ENCODE measurements at regions not wholly inside any gene's neighbourhood (a gene's known extent, or its start where the extent isn't known, plus 50 kb on each side); places are given as distances from the start of the nearest gene placed in this dataset.

GRCh38 chr1:215022741-215023141 lies 59.8 kb upstream of the KCNK2 start:
- TF ChIP-seq, protein P1, sequence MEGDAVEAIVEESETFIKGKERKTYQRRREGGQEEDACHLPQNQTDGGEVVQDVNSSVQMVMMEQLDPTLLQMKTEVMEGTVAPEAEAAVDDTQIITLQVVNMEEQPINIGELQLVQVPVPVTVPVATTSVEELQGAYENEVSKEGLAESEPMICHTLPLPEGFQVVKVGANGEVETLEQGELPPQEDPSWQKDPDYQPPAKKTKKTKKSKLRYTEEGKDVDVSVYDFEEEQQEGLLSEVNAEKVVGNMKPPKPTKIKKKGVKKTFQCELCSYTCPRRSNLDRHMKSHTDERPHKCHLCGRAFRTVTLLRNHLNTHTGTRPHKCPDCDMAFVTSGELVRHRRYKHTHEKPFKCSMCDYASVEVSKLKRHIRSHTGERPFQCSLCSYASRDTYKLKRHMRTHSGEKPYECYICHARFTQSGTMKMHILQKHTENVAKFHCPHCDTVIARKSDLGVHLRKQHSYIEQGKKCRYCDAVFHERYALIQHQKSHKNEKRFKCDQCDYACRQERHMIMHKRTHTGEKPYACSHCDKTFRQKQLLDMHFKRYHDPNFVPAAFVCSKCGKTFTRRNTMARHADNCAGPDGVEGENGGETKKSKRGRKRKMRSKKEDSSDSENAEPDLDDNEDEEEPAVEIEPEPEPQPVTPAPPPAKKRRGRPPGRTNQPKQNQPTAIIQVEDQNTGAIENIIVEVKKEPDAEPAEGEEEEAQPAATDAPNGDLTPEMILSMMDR (IDR thresholded peaks at IDR 0.05), result no peak
- TF ChIP-seq JUND (IDR thresholded peaks at IDR 0.05) (no peak), GABPA (IDR thresholded peaks at IDR 0.05; ENCODE audit: low read depth) (no peak), POLR2AphosphoS5 (IDR thresholded peaks at IDR 0.05; ENCODE audit: low read depth, low read length) (no peak), YY1 (IDR thresholded peaks at IDR 0.05; ENCODE audit: low read depth) (no peak), USF1 (IDR thresholded peaks at IDR 0.05; ENCODE audit: borderline replicate concordance, low read depth) (no peak), EZH2phosphoT487 (IDR thresholded peaks at IDR 0.05; ENCODE audit: borderline replicate concordance, low read depth) (no peak)
- TF ChIP-seq, protein P2, sequence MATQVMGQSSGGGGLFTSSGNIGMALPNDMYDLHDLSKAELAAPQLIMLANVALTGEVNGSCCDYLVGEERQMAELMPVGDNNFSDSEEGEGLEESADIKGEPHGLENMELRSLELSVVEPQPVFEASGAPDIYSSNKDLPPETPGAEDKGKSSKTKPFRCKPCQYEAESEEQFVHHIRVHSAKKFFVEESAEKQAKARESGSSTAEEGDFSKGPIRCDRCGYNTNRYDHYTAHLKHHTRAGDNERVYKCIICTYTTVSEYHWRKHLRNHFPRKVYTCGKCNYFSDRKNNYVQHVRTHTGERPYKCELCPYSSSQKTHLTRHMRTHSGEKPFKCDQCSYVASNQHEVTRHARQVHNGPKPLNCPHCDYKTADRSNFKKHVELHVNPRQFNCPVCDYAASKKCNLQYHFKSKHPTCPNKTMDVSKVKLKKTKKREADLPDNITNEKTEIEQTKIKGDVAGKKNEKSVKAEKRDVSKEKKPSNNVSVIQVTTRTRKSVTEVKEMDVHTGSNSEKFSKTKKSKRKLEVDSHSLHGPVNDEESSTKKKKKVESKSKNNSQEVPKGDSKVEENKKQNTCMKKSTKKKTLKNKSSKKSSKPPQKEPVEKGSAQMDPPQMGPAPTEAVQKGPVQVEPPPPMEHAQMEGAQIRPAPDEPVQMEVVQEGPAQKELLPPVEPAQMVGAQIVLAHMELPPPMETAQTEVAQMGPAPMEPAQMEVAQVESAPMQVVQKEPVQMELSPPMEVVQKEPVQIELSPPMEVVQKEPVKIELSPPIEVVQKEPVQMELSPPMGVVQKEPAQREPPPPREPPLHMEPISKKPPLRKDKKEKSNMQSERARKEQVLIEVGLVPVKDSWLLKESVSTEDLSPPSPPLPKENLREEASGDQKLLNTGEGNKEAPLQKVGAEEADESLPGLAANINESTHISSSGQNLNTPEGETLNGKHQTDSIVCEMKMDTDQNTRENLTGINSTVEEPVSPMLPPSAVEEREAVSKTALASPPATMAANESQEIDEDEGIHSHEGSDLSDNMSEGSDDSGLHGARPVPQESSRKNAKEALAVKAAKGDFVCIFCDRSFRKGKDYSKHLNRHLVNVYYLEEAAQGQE (IDR thresholded peaks at IDR 0.05; ENCODE audit: low read depth, low read length), result no peak

All from SK-N-SH (cell line).